Effector CD8-positive, alpha-beta T cell (primary cell): ENCODE measurements at regions not wholly inside any gene's neighbourhood (a gene's known extent, or its start where the extent isn't known, plus 50 kb on each side); places are given as distances from the start of the nearest gene placed in this dataset.
"Not testable (repeated sequence)": the region's sequence is repeated elsewhere in the genome, so short reads cannot be mapped to it uniquely, and the experiment has no call there.

ENCODE experiments used
- DNase-seq: peaks from one replicate; lab custom pipeline; 2025; lab: John Stamatoyannopoulos, UW

DNA sequence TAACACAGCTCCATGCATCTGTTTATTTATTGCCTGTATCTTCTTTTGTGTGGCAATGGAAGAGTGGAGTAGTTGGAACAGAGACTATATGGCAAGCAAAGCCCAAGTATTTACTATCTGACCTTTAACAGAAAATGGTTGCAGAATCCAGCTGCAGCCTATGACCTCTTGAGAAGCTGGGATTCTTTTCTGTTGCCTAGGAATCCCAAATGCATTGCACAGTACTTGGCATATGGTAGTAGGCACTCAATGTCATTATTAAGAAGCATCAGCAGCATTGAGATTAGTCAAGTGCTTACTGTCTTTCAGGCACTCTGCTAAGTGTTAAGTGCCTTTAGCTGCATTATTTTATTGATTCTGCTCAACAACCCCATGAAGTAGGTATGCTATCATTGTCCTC is 331.6 kb downstream of the CCDC85A start:
- no peak for DNase-seq

DNA sequence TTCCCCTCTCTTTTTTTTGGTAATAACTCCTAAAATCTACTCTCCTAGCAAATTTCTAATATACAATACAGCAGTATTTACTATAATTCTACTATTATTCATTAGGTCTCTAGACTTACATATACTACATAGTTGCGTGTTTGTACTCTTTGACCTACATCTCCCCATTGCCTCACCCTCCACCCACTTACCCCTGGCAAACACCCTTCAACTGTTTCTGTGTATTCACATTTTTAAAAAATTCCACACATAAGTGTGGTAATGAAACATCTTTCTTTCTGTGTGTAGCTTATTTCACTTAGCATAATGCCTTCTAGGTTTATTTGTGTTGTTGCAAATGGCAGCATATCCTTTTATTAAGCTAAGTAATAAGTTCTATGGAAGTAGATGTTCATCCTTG is 336.0 kb downstream of the CCDC85A start:
- DNase-seq: no peak

DNA sequence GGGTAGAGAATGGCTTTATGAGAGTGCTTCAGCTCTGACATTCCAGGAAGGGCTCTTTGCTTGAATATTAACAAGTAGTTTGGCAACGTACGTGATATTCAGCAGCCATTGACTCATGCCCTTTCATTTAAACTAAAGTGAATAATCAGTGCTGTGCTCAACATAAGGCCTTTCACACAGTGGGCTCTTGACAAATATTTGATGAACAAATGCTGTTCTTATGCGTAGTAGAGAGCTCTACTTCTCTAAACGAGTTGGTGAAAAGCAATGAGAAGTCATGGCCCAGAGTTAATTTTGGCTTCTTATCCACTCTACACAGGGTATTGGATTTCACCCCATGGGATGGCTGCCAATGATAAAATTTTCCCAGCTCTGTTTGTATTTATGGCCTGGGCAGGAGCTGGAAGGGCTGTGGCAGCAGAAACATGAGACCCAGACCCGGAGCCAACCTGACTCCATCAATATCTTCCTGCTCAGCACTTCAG is 338.9 kb downstream of the CCDC85A start:
- DNase-seq: no peak

DNA sequence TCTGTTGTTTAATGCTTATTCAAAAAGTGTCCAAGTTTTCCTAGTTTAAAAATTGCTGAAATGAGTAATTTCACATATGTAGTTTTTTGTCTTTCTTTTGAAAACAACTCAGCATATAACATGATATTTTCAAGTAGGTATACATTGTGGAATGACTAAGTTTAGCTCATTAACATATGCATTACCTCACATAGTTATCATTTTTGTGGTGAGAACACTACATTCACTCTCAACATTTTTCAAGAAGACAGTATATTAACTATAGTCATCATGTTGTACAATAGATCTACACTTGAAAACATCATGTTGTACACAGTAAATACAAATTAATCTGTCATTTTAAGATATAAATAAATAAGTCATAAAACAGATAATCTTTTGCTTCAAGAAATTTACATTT is 340.0 kb downstream of the CCDC85A start:
- DNase-seq: no peak

DNA sequence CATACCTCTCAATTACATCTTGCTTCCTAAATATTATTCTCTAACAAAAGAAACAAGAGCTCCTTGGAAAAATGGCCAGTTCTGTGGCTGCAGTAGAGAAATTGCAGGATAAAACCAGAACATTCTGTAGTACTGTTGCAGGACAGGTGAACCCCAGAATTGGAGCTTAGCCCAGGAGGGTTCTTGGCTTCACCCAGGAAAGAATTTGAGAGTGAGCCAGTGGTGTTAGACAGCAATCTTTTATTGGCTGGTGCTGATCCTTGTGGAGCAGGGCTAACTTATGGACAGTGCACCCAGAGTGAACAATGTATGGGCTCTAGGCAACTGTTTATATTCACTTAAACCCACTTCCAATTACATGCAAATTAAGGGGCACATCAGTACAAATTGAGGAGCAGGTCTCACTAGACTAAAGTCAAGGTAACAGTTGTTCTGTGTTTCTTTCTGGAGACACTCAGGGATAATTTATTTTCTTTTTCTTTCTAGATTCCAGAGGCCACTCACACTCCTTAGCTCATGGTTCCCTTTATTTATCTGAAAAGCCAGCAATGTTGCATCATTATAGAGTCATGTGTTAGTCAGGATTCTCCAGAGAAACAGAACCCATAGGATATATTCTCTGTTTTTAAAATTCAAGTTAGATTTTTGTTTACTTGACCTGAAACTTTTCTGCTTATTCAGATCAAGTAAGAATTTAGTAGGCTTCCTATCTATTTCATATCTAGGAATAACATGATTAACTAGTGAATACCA is 348.1 kb downstream of the CCDC85A start:
- no peak for DNase-seq

DNA sequence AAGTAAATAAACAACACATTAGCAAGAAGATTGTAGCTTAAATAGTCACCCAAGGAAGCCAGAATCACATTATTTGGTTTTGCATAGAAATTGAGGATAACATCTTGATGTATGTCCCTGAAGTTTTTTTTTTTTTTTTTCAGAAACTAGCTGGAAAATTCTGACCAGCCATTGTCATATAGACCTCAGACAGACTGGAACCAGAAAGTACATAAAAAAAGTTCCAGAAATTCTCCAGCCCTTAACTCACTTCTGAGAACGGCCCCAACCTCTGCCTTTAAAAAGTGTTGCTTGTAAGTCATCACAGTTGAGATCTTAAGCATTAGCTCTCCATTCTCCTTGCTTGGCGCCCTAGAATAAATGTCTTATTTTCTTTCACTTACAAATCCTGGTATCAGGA is 350.5 kb downstream of the CCDC85A start:
- DNase-seq: no peak

DNA sequence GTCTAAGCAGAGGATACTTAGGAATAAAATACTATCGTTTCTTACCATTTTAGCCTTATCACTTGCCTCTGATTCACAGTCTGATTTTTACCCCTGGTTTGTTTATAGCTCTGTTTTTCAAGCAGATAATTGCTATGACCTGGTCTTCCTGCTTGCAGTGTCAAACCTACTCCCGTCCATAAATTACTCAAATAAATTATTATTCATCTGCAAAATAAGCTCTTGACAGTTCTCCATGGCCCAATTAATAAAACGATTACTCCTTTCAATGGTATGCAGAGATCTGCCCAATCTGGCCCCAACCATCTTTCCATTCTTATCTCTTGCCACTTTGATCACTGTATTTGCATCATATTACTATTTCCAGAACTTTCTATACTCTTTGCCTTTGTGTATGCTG is 354.0 kb downstream of the CCDC85A start:
- no peak for DNase-seq

DNA sequence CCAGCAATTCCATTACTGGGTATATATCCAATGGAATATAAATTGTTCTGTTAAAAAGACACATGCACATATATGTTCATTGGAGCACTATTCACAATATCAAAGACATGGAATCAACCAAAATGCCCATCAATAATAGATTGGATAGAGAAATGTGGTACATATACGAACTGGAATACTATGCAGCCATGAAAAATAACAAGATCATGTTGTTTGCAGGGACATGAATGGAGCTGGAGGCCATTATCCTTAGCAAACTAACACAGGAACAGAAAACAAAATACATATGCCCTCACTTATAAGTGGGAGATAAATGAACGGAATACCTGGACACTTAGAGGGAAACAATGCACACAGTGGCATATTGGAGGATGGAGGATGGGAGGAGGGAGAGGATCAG is 355.8 kb downstream of the CCDC85A start:
- DNase-seq: no peak

DNA sequence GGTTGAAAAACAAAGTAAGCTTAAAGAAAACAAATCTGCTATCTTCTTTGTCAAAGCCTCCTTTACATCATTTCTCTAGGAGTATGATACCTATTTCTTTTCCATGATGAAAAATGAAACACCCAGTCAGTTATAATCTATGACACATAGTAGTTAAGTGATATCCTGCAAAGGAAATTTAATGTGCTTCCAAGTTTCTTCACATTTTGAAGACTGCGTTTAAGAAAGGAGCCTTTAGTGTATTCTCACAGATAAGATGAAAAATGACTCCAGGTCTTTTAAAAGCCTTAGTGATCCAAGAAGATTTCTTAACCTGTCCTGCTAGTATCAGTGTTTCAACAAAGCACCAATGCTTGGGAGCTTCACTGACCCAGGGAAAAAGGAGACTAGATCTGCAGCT is 356.7 kb downstream of the CCDC85A start:
- no peak for DNase-seq

DNA sequence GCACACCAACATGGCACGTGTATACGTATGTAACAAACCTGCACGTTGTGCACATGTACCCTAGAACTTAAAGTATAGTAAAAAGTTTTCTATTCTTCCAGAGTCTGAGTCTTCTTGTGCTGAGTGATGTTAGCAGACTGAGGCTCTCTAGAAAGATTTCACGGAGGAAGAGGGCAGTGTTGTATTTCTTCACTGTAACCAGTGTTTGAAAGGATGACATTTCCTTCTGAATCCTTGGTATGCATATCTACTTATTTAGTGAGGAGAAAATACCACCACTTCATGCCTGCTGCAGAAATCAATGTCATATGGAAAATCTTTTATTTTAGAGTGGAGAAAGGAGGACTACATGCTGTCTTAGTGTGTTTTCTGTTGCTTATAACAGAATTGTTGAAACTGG is 357.1 kb downstream of the CCDC85A start:
- DNase-seq: no peak

DNA sequence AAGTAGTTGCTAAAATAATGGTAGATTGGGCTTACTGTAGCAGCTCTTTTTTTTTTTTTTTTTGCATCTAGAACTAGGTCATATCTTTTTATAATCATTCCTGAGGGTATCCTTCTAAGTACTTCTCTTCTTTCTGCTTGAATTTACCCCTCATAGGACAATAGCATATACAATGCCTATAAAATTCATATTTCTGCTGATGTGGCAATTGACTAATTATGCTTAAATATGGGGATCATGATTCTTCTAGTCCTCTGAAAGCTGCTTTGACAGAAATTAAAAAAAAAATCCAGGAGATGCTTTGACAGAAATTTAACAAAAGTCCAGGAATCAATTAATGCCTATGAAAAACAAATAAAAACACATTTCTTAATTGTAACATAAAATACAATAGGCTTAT is 358.4 kb downstream of the CCDC85A start:
- no peak for DNase-seq

DNA sequence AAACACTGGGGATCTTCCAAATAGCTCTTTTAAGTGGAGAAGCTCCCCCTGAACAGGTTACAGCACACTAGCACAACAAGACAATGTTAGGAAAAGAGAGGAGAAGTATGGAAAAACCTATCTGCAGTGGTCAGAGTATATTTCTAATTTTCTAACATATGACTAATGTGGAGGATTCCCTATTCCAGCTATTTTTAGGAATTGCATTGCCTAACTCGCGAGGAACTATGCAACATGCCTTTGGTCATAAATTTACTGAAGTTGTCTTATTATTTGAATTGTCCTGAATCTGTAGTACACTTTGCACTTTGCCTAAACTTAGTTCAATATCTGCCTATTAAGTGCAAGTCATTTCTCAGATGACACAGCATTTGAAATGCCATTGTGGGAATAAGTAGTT is 381.4 kb downstream of the CCDC85A start:
- no peak for DNase-seq

DNA sequence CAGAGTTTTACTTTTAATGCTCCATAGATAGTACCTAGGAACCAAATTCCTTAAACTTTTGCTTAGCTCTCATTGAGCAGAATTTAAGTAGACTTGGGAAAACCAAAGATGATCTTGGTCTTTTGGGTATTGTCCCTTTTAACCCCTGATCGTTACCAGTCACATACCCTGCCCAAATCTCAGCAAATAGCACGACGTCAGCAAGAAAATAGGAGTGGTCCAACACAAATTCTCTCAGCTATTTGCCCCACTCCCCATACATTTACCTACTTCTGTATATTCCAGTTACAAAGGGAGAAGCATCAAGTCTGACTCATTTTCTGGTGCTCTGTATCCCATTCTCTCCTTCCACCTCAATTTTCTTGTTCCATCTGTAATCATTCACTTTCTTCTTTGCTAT is 387.3 kb downstream of the CCDC85A start:
- no peak for DNase-seq

DNA sequence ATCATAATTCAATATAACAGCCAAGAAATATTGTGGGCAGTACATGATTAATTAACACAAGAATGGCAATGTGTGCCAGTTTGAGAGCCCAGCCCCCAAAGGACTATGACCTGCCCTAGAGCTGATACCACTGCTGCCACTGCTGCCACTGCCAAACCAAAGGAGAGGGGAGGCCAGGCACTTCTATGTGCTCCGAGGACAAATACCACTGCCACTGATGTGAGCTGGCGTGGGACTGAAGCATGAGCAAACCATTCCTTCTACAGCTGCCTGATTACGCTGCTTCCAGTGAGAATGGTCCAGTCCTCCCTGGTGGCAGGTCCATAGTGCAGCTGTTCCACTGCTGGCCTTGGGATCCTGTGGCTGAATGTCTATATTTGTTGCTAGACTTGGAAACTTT is 392.2 kb downstream of the CCDC85A start:
- DNase-seq: no peak

DNA sequence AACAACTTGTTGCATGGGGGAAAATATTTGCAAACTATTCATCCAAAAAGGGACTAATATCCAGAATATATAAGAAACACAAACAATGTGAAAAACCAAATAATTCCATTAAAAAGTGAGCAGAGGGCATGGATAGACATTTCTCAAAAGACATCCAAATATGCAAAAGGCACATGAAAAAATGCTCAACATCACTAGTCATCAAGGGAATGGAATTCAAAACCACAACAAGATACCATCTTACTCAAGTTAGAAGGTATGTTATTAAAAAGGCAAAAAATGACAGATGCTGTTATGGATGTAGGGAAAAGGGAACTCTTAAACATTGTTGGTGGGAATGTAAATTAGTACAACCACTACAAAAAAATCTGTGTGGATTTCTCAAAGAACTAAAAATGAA is 396.5 kb downstream of the CCDC85A start:
- DNase-seq: no peak

DNA sequence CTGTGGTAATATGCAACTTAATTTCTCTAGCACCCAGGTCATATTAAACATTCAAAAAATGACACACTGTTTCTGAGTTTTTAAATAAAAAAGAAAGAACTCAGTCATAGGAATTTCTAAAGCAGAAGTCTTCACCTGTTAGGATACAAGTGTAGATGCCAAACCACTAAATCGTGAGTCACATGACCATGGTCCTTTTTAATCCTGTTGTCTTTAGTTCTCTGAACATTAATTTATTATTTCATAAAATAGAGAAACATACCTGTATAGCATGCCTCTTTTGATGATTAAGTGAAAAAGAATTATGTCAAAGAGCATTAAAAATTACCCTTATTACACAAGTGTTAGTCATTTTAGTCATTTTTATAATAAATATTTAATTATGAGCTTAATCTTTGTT is 398.8 kb downstream of the CCDC85A start:
- no peak for DNase-seq

DNA sequence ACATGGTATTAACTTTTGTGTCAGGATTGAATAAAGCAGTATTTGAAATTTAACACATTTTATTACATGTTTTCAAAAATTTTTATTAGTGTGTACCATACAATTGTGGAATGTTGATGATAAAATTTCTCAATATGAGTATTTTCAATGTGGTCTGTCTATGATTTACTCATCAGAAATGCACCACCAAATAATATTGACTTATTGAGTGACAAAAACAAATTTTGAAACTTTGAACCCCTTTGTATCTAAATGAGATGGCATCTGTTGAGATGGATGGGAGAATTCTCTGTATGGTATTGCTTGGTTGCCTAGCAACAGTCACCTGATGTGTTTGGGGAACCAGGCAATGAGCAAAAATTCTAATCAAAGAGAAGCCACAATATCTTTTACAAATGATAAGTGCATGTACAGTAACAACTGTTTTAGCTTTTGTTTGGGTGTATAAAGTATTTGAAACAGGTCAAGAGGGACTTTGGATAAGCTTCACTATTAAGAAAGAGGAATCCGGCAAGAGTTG is 400.1 kb downstream of the CCDC85A start:
- no peak for DNase-seq

DNA sequence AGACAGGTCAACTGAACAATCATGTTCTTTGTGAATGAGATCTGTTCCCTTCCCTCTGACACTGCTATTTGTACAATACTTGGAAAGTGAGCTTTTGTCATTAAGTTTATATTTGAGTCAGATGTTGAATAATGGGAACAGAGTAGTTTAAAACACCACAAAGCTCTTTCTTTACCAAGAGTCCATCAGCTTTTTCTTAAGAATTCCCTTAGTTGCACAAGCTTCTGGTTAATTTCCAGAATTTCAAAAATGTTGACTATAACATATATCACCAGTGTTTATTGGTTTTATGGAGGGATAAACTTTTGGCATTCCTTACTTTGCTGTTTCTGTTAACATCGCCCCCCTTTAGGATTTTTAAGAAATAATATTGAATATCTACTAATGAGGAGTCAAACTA is 403.7 kb downstream of the CCDC85A start:
- DNase-seq: no peak

DNA sequence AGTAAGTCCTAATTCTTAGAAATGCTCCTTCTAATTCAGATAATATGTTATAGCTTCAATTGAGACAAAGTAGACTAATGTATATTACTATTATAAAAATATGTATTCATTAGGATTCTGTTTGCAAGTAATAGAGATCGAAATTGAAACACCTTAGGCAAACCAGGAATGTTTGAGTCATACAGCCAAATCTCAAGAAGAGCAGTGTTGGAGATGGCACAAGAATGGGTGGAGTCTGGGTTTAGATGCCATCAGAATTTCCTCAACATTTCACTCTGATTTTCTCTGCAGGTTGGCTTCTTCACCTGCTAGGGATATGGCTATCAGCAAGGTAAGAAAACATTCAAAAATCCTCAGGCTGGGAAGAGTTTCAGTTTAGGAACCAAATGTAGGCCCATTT is 405.4 kb downstream of the CCDC85A start:
- DNase-seq: no peak

DNA sequence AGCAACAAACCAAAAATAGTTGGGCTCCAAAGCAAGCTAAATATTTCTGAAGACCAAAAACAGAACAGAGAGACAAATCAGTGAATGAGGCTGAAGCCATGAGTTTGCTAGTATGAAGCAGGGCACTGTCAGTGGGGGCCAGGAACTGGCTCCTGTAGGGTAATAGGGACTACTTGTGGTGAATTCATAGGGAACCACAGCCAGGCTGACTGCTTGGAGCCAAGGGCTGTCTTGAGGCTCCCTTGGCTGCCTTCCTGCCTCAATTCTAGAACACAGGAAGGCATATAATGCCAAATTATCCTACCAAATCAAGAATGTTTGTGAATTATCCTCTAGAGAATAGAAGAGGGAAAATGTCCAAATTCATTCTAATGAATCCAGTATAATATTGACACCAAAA is 406.0 kb downstream of the CCDC85A start:
- no peak for DNase-seq

DNA sequence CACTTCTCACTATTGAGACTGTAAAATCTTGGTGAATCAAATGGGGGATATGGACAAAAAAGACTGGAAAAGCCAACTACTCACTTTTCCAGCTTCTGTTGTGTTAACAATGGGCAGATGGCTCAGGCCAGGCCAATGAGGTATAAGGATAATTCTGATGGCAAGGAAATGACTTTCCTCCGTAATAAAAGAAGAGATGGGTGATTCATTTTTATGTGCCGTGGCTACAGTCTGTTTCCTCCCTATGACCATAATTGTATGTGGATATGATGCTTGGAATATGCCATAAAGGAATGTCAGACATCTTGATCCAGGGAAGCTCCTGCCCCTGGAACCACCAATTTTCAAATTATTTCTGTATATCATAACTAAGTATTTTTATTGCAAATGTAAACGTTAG is 406.8 kb downstream of the CCDC85A start:
- no peak for DNase-seq

DNA sequence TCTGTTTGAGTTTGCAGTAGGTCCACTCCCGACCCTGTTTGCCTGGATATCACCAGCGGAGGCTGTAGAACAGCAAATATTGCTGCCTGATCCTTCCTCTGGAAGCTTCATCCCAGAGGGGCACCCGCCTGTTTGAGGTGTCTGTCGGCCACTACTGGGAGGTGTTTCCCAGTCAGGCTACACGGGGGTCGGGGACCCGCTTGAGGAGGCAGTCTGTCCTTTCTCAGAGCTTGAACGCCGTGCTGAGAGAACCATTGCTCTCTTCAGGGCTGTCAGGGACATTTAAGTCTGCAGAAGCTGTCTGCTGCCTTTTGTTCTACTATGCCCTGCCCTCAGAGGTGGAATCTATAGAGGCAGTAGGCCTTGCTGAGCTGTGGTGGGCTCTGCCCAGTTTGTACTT is 422.3 kb downstream of the CCDC85A start:
- not testable (repeated sequence) for DNase-seq

DNA sequence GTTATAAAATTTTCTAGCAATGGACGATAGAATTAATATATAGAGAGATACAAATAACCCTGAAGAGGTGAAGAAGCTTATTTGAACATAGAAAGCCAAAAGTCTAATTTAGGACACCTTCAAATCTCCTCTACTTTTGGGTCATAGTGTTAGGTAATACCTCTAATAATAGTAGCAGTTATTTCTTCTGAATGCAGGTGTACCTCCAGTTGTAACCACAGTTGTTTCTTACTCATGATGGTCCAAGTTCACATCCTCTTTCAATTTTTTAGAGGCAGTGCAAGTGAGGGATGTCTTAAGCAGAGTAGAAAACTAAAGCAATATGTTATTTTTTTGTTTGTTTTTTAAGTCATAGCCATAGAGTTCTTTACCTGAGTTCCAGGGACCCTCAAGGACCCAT is 429.5 kb downstream of the CCDC85A start:
- no peak for DNase-seq

DNA sequence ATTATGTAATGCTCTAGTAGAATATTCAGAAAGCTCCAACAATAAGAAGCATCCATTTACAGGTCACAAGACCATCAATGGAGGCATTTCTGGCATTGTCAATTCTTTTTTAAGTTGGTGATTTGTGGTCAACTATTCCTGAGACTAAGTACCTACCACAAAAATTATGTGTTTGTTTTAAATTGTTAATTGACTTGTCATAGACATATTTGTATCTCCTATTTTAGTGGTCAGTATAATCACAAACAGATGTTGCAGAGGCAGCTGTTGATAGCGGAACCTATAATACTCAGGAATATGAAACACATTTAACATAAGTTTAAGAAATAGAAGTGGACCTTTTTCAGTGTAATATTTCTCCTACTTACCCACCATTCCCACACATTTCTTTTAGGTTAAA is 430.1 kb downstream of the CCDC85A start:
- DNase-seq: no peak
